B cell (primary cell): ENCODE measurements at regions not wholly inside any gene's neighbourhood (a gene's known extent, or its start where the extent isn't known, plus 50 kb on each side); places are given as distances from the start of the nearest gene placed in this dataset. TPM values are rescaled to one million over a fixed set of nuclear protein-coding genes. Genes with fewer than 3 reads are reported as not detected.

Source experiments
- ATAC-seq: fragments of 200-7000 bp; cut with Tn5 transposase; one replicate; pipeline ENCODE4 v1.10.0; 2021; ENCODE audit warnings: low read depth, mild to moderate bottlenecking, moderate number of reproducible peaks, moderate library complexity
- CTCF ChIA-PET: fragments of 350-600 bp; sonication (Branson Sonifier 250); formaldehyde crosslinking; loops from one replicate; lab custom pipeline; 2021; ENCODE audit warnings: antibody characterized with exemption, inconsistent platforms; lab: Charles Lee
- POLR2A ChIA-PET: fragments of 350-600 bp; sonication (Branson Sonifier 250); formaldehyde crosslinking; loops from one replicate; lab custom pipeline; 2021; ENCODE audit warnings: antibody characterized with exemption; lab: Charles Lee
- DNase-seq: peaks from one replicate; pipeline ENCODE4 v3.0.0; 2013
- H2AFZ ChIP-seq: 2 replicates; pipeline ENCODE4 v1.6.1; 2012; ENCODE audit warnings: mild to moderate bottlenecking, low read depth, low read length; ENCODE audit not compliant: insufficient read depth, poor library complexity, severe bottlenecking
- H3K27ac ChIP-seq, 2 donors: 1 replicate in 1 of 2; 2 replicates in 1 of 2; pipeline ENCODE4 v1.5.1; 2012 to 2013; ENCODE audit warnings: low read length in 2 of 2, mild to moderate bottlenecking in 2 of 2, moderate library complexity in 1 of 2
- H3K27me3 ChIP-seq, 4 experiments: fragments of 200-600 bp in 1 of 4; sonication (generic) in 1 of 4; replicated peaks in 1 of 4; 1 replicate in 2 of 4; 2 replicates in 2 of 4; pipeline versions ENCODE4 v1.6.1 to v1.7.0; 2013 to 2016; ENCODE audit warnings: low read length in 3 of 4, mild to moderate bottlenecking in 2 of 4, mixed read lengths in 1 of 4, moderate library complexity in 1 of 4; ENCODE audit not compliant: insufficient read depth in 4 of 4, control insufficient read depth in 3 of 4; ENCODE audit errors: control extremely low read depth in 1 of 4
- H3K36me3 ChIP-seq, 2 experiments: replicated peaks in 1 of 2; 1 replicate in 1 of 2; 2 replicates in 1 of 2; pipeline versions ENCODE4 v1.6.1 to v1.7.1; 2013; ENCODE audit warnings: low read length in 1 of 2; ENCODE audit not compliant: insufficient read depth in 2 of 2, control insufficient read depth in 1 of 2; ENCODE audit errors: control extremely low read depth in 1 of 2, extremely low read depth in 1 of 2
- H3K4me1 ChIP-seq, 2 donors: fragments of 200-600 bp in 1 of 2; sonication (generic) in 1 of 2; 1 replicate in 1 of 2; 2 replicates in 1 of 2; pipeline versions ENCODE4 v1.5.1 to v1.6.1; 2013 to 2017; ENCODE audit warnings: low read length in 2 of 2; ENCODE audit not compliant: control insufficient read depth in 2 of 2, insufficient read depth in 2 of 2
- H3K4me2 ChIP-seq: replicated peaks from 2 replicates; pipeline ENCODE3; 2012; ENCODE audit warnings: mild to moderate bottlenecking, low read depth, low read length; ENCODE audit not compliant: poor library complexity, severe bottlenecking
- H3K4me3 ChIP-seq, 5 experiments: fragments of 200-600 bp in 1 of 5; sonication (generic) in 1 of 5; 1 replicate in 3 of 5; 2 replicates in 2 of 5; pipeline versions ENCODE4 v1.5.1 to v1.7.0; 2011 to 2016; ENCODE audit warnings: low read length in 4 of 5, mild to moderate bottlenecking in 4 of 5, low read depth in 2 of 5, control low read depth in 1 of 5, moderate library complexity in 1 of 5; ENCODE audit not compliant: insufficient read depth in 1 of 5; ENCODE audit errors: control extremely low read depth in 1 of 5, extremely low read depth in 1 of 5
- H3K79me2 ChIP-seq: fragments of 200-600 bp; sonication (generic); one replicate; pipeline ENCODE4 v1.6.0; 2016; ENCODE audit warnings: low read length; ENCODE audit not compliant: control insufficient read depth, insufficient read depth
- H3K9ac ChIP-seq: fragments of 200-600 bp; sonication (generic); 2 replicates; pipeline ENCODE4 v1.6.1; 2017; ENCODE audit warnings: mild to moderate bottlenecking, low read length, moderate library complexity
- H3K9me3 ChIP-seq, 3 donors: one replicate each; pipeline versions ENCODE4 v1.6.1 to v1.7.1; 2013; ENCODE audit warnings: low read length in 2 of 3; ENCODE audit not compliant: control insufficient read depth in 2 of 3, insufficient read depth in 1 of 3; ENCODE audit errors: control extremely low read depth in 1 of 3
- H4K20me1 ChIP-seq: 2 replicates; pipeline ENCODE4 v1.6.0; 2012; ENCODE audit warnings: mild to moderate bottlenecking, low read length; ENCODE audit not compliant: insufficient read depth, control insufficient read depth, poor library complexity, severe bottlenecking
- H3K27ac Mint-ChIP-seq: one replicate; pipeline ENCODE4 v1.8.0; 2021; ENCODE audit warnings: mixed read lengths
- H3K27me3 Mint-ChIP-seq: one replicate; pipeline ENCODE4 v1.8.0; 2021; ENCODE audit warnings: mixed read lengths
- H3K4me1 Mint-ChIP-seq: one replicate; pipeline ENCODE4 v1.8.0; 2021; ENCODE audit warnings: mixed read lengths
- H3K4me3 Mint-ChIP-seq: one replicate; pipeline ENCODE4 v1.8.0; 2021; ENCODE audit warnings: mixed read lengths
- H3K9me3 Mint-ChIP-seq: one replicate; pipeline ENCODE4 v1.8.0; 2022; ENCODE audit warnings: mixed read lengths; ENCODE audit not compliant: insufficient read depth
- CTCF ChIP-seq: fragments of 200-600 bp; IDR thresholded peaks from one replicate; pipeline ENCODE4 v1.8.0; 2022; ENCODE audit warnings: antibody characterized with exemption, mild to moderate bottlenecking
- EZH2 ChIP-seq: IDR thresholded peaks from 2 replicates; pipeline ENCODE4 v1.6.1; 2012; ENCODE audit warnings: borderline replicate concordance, low read depth, mild to moderate bottlenecking, moderate library complexity, low read length; ENCODE audit not compliant: insufficient read depth, poor library complexity, severe bottlenecking
- WGBS: methylation state at CpG from one replicate; pipeline ENCODE4 v1.1.5; 2013; ENCODE audit warnings: missing lambda C conversion rate; ENCODE audit not compliant: insufficient coverage; 5-methylcytosine and 5-hydroxymethylcytosine counted together
- intact Hi-C: fragments of 100-400 bp; cut with micrococcal nuclease; formaldehyde crosslinking; loops from one replicate; pipeline ENCODE4 v1.10.0; 2022
- small RNA-seq: library from RNA; depleted of rRNA; stranded (forward); fragments of <200 nt; gene quantifications from one replicate; pipeline ENCODE3, GENCODE V24; 2012; ENCODE audit warnings: low replicate concordance, low read depth; ENCODE audit not compliant: insufficient read length

GRCh38 chrX:578531-578930, 52.1 kb upstream of the SHOX start:
- no peak overlapping the region for H3K27ac Mint-ChIP-seq
- ATAC-seq: no peak

DNA sequence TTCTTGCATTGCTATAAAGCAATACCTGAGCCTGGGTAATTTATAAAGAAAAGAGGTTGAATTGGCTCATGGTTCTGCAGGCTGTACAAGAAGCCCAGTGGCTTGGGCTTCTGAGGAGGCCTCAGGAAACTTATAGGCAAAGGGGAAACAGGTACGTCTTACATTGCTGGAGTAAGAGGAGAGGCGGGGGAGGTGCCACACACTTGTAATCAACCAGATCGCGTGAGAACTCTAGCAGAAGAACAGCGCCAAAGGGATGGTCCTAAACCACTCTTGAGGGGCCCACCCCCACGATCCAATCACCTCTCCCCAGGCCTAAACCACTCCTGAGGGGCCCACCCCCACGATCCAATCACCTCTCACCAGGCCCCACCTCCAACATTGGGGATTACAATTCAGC, 50.6 kb upstream of the SHOX start:
- peaks cover 0 to 7% (median 0%) of the 10 kb centered on the region in 3 donors for H3K9me3 ChIP-seq
- Mint-ChIP-seq H3K4me3 (no peak overlapping the region), H3K27ac (no peak overlapping the region), H3K4me1 (no peaks in the 10 kb centered on the region), H3K27me3 (no peaks in the 10 kb centered on the region), H3K9me3 (no peaks in the 10 kb centered on the region)
- ATAC-seq (no peak), DNase-seq (no peak)
- H3K79me2 ChIP-seq: no peaks in the 10 kb centered on the region
- no peaks in the 10 kb centered on the region for H3K27me3 ChIP-seq
- ChIA-PET CTCF (no interaction called here), POLR2A (no interaction called here)
- no peaks in the 10 kb centered on the region for H3K4me1 ChIP-seq
- H2AFZ ChIP-seq: no peak overlapping the region
- H3K36me3 ChIP-seq: no peaks in the 10 kb centered on the region
- no peak overlapping the region for H3K9ac ChIP-seq
- H3K4me3 ChIP-seq: no peak overlapping the region
- H4K20me1 ChIP-seq: no peaks in the 10 kb centered on the region
- 40% methylated on average over 2 of the region's 7 CpGs for WGBS
- H3K27ac ChIP-seq: no peak overlapping the region
- TF ChIP-seq CTCF (no peak), EZH2 (no peak)
- no peak overlapping the region for H3K4me2 ChIP-seq
- intact Hi-C loops: no loop called here

More at GRCh38 chrX:578531-578930, 52.1 kb upstream of the SHOX start:
- H3K27ac ChIP-seq: no peak overlapping the region
- H3K27me3 ChIP-seq: no peaks in the 10 kb centered on the region
- WGBS: 67% methylated on average over 6 of the region's 9 CpGs
- H2AFZ ChIP-seq: no peak overlapping the region
- no peaks in the 10 kb centered on the region for H4K20me1 ChIP-seq
- H3K4me3 Mint-ChIP-seq: no peak overlapping the region
- H3K9me3 Mint-ChIP-seq: no peaks in the 10 kb centered on the region
- ChIA-PET POLR2A (no interaction called here), CTCF (no interaction called here)
- H3K4me1 ChIP-seq: no peaks in the 10 kb centered on the region
- H3K4me1 Mint-ChIP-seq: no peaks in the 10 kb centered on the region
- peaks cover 0 to 5% (median 0%) of the 10 kb centered on the region in 3 donors for H3K9me3 ChIP-seq
- TF ChIP-seq CTCF: no peak
- TF ChIP-seq EZH2: no peak
- no peaks in the 10 kb centered on the region for H3K36me3 ChIP-seq
- H3K9ac ChIP-seq: no peak overlapping the region
- H3K79me2 ChIP-seq: no peaks in the 10 kb centered on the region
- no peak for DNase-seq
- H3K4me2 ChIP-seq: no peak overlapping the region
- intact Hi-C loops: no loop called here
- no peaks in the 10 kb centered on the region for H3K27me3 Mint-ChIP-seq
- no peak overlapping the region for H3K4me3 ChIP-seq

Small RNAs in the stretch of these regions (small RNA-seq; reads per million reads assigned to genes)
- not detected for gene KRT18P53
